Suppressor macrophage treated with lipopolysaccharide for 4 hours (primary cell): ENCODE measurements at regions not wholly inside any gene's neighbourhood (a gene's known extent, or its start where the extent isn't known, plus 50 kb on each side); places are given as distances from the start of the nearest gene placed in this dataset.

Experiments
- DNase-seq: peaks from one replicate; pipeline ENCODE4 v3.0.0-alpha.2; 2020

- no peak for DNase-seq
Measured at GRCh38 chr2:188078534-188078933, 213.1 kb upstream of the GULP1 start.

GRCh38 chr2:188079196-188079595, 212.5 kb upstream of the GULP1 start:
- DNase-seq, result no peak

GRCh38 chr2:188085421-188085820, 206.3 kb upstream of the GULP1 start:
- DNase-seq, result no peak

GRCh38 chr2:188089901-188090300, 201.8 kb upstream of the GULP1 start:
- DNase-seq, result no peak

GRCh38 chr2:188091220-188091619, 200.5 kb upstream of the GULP1 start:
- DNase-seq, result no peak

- no peak for DNase-seq
Measured at GRCh38 chr2:188092734-188093133, 198.9 kb upstream of the GULP1 start.

- DNase-seq, result no peak
Measured at GRCh38 chr2:188096910-188097309, 194.8 kb upstream of the GULP1 start.

- no peak for DNase-seq
Measured at GRCh38 chr2:188102881-188103280, 188.8 kb upstream of the GULP1 start.

GRCh38 chr2:188114014-188114413, 177.7 kb upstream of the GULP1 start:
- DNase-seq, result no peak

GRCh38 chr2:188117706-188118105, 174.0 kb upstream of the GULP1 start:
- no peak for DNase-seq

- no peak for DNase-seq
Measured at GRCh38 chr2:188118431-188118830, 173.2 kb upstream of the GULP1 start.

GRCh38 chr2:188119112-188119838, 172.4 kb upstream of the GULP1 start:
- DNase-seq, result no peak

GRCh38 chr2:188122985-188123384, 168.7 kb upstream of the GULP1 start:
- no peak for DNase-seq

GRCh38 chr2:188129677-188130076, 162.0 kb upstream of the GULP1 start:
- no peak for DNase-seq

- DNase-seq, result no peak
Measured at GRCh38 chr2:188130317-188130716, 161.4 kb upstream of the GULP1 start.

GRCh38 chr2:188131281-188131680, 160.4 kb upstream of the GULP1 start:
- DNase-seq, result no peak

- DNase-seq, result no peak
Measured at GRCh38 chr2:188132385-188132784, 159.3 kb upstream of the GULP1 start.

GRCh38 chr2:188134241-188134640, 157.4 kb upstream of the GULP1 start:
- no peak for DNase-seq

- no peak for DNase-seq
Measured at GRCh38 chr2:188138313-188138712, 153.4 kb upstream of the GULP1 start.

- DNase-seq, result no peak
Measured at GRCh38 chr2:188142088-188142487, 149.6 kb upstream of the GULP1 start.

- DNase-seq, result no peak
Measured at GRCh38 chr2:188142636-188143295, 148.9 kb upstream of the GULP1 start.

- DNase-seq, result no peak
Measured at GRCh38 chr2:188145885-188146284, 145.8 kb upstream of the GULP1 start.

GRCh38 chr2:188146888-188147287, 144.8 kb upstream of the GULP1 start:
- DNase-seq, result no peak

GRCh38 chr2:188151670-188152069, 140.0 kb upstream of the GULP1 start:
- DNase-seq, result no peak
